ENCODE measurements at regions not wholly inside any gene's neighbourhood (a gene's known extent, or its start where the extent isn't known, plus 50 kb on each side); places are given as distances from the start of the nearest gene placed in this dataset.

GRCh38 chr5:3163626-3164025, 412.1 kb upstream of the IRX2 start:
- H3K4me2 ChIP-seq (ENCODE audit: low read length), result no peak overlapping the region
- intact Hi-C loops (cut with micrococcal nuclease), result no loop called here
- no TSS peak for BruUV-seq (replicated peaks)
- ChIA-PET RAD21 (ENCODE audit: low non-redundant PET in 1 of 2, low total read pairs in 2 of 2, uncharacterized antibody in 2 of 2, unreplicated experiment in 2 of 2) (no interaction called here), CTCF (no interaction called here), POLR2A (no interaction called here)
- no peaks in the 10 kb centered on the region for H3K79me2 ChIP-seq (ENCODE audit: insufficient read depth, low read length)
- H3K36me3 ChIP-seq (ENCODE audit: control insufficient read depth in 1 of 2, insufficient read depth in 2 of 2, low read length in 2 of 2), result no peaks in the 10 kb centered on the region
- H3K9me3 ChIP-seq (ENCODE audit: control insufficient read depth in 1 of 2, insufficient read depth in 1 of 2, low read depth in 1 of 2, low read length in 2 of 2), result peaks cover 7 to 20% of the 10 kb centered on the region in 2 experiments; a peak in 2 of 4 replicates
- ATAC-seq (no peak), DNase-seq (ENCODE audit: low read depth, low spot score) (no peak)
- H3K27ac ChIP-seq (ENCODE audit: low read depth, low read length), result no peak overlapping the region
- H4K20me1 ChIP-seq (ENCODE audit: insufficient read depth), result no peaks in the 10 kb centered on the region
- no peaks in the 10 kb centered on the region for H3K27me3 ChIP-seq (ENCODE audit: insufficient read depth, low read length)
- no peaks in the 10 kb centered on the region for H3K4me1 ChIP-seq (ENCODE audit: control insufficient read depth in 1 of 2, insufficient read depth in 2 of 2, low read length in 2 of 2)
- H3K4me3 ChIP-seq (replicated peaks in 1 of 2; ENCODE audit: low read depth in 1 of 2, low read length in 2 of 2), result no peak overlapping the region
- no peaks in the 10 kb centered on the region for H3K9me2 ChIP-seq (ENCODE audit: insufficient read depth)
- no peak overlapping the region for H2AFZ ChIP-seq (ENCODE audit: low read depth, low read length, poor library complexity, severe bottlenecking)
- no peak overlapping the region for H3K9ac ChIP-seq (ENCODE audit: low read length)
- TF ChIP-seq CBX3 (IDR thresholded peaks at IDR 0.05; ENCODE audit: low read depth) (no peak), JUND (IDR thresholded peaks at IDR 0.05) (no peak), SIN3A (IDR thresholded peaks at IDR 0.05; ENCODE audit: low read depth) (no peak), TCF7L2 (IDR thresholded peaks at IDR 0.05; ENCODE audit: borderline replicate concordance, extremely low read depth, insufficient read depth, insufficient read length) (no peak), ZNF274 (IDR thresholded peaks at IDR 0.05; ENCODE audit: low read depth, low read length) (no peak), ZBTB33 (IDR thresholded peaks at IDR 0.05; ENCODE audit: extremely low read depth, insufficient replicate concordance, low read length) (no peak), MAX (IDR thresholded peaks at IDR 0.05) (no peak), SRF (IDR thresholded peaks at IDR 0.05; ENCODE audit: low read depth) (no peak), POLR2AphosphoS5 (IDR thresholded peaks at IDR 0.05; ENCODE audit: low read depth, low read length) (no peak)

GRCh38 chr5:3161672-3162071, 410.2 kb upstream of the IRX2 start:
- H2AFZ ChIP-seq (ENCODE audit: low read depth, low read length, poor library complexity, severe bottlenecking), result no peak overlapping the region
- no peak for DNase-seq (ENCODE audit: low read depth, low spot score)
- H3K9me2 ChIP-seq (ENCODE audit: insufficient read depth), result no peaks in the 10 kb centered on the region
- H3K4me2 ChIP-seq (ENCODE audit: low read length), result no peak overlapping the region
- RAD21 ChIA-PET (ENCODE audit: low non-redundant PET in 1 of 2, low total read pairs in 2 of 2, uncharacterized antibody in 2 of 2, unreplicated experiment in 2 of 2), result no interaction called here
- POLR2A ChIA-PET, result no interaction called here
- no peaks in the 10 kb centered on the region for H3K27me3 ChIP-seq (ENCODE audit: insufficient read depth, low read length)
- CTCF ChIA-PET, result no interaction called here
- H3K4me3 ChIP-seq (replicated peaks in 1 of 2; ENCODE audit: low read depth in 1 of 2, low read length in 2 of 2), result no peak overlapping the region
- no TSS peak for BruUV-seq (replicated peaks)
- no peaks in the 10 kb centered on the region for H3K79me2 ChIP-seq (ENCODE audit: insufficient read depth, low read length)
- intact Hi-C loops (cut with micrococcal nuclease), result no loop called here
- no peaks in the 10 kb centered on the region for H4K20me1 ChIP-seq (ENCODE audit: insufficient read depth)
- H3K9me3 ChIP-seq (ENCODE audit: control insufficient read depth in 1 of 2, insufficient read depth in 1 of 2, low read depth in 1 of 2, low read length in 2 of 2), result peaks cover 7 to 19% of the 10 kb centered on the region in 2 experiments; a peak in 2 of 4 replicates
- H3K36me3 ChIP-seq (ENCODE audit: control insufficient read depth in 1 of 2, insufficient read depth in 2 of 2, low read length in 2 of 2), result no peaks in the 10 kb centered on the region
- no peak for TF ChIP-seq ELF1 (IDR thresholded peaks at IDR 0.05; ENCODE audit: borderline replicate concordance, low read depth)
- TF ChIP-seq SIN3A (IDR thresholded peaks at IDR 0.05; ENCODE audit: low read depth), result no peak
- no peak for TF ChIP-seq CTCF (IDR thresholded peaks at IDR 0.05 in 2 of 3, conservative IDR thresholded peaks at IDR 0.05 in 1 of 3; ENCODE audit: borderline replicate concordance in 1 of 3, insufficient read depth in 1 of 3, low read depth in 2 of 3, low read length in 2 of 3)
- no peak for TF ChIP-seq SRF (IDR thresholded peaks at IDR 0.05; ENCODE audit: low read depth)
- ATAC-seq, result no peak
- H3K4me1 ChIP-seq (ENCODE audit: control insufficient read depth in 1 of 2, insufficient read depth in 2 of 2, low read length in 2 of 2), result no peaks in the 10 kb centered on the region
- no peak overlapping the region for H3K9ac ChIP-seq (ENCODE audit: low read length)
- H3K27ac ChIP-seq (ENCODE audit: low read depth, low read length), result no peak overlapping the region
